Renal pelvis (tissue), 1 donor: ENCODE measurements at regions not wholly inside any gene's neighbourhood (a gene's known extent, or its start where the extent isn't known, plus 50 kb on each side); places are given as distances from the start of the nearest gene placed in this dataset.

Source experiments
- DNase-seq: peaks from one replicate; pipeline ENCODE4 v3.0.0-alpha.2; 2013

DNA sequence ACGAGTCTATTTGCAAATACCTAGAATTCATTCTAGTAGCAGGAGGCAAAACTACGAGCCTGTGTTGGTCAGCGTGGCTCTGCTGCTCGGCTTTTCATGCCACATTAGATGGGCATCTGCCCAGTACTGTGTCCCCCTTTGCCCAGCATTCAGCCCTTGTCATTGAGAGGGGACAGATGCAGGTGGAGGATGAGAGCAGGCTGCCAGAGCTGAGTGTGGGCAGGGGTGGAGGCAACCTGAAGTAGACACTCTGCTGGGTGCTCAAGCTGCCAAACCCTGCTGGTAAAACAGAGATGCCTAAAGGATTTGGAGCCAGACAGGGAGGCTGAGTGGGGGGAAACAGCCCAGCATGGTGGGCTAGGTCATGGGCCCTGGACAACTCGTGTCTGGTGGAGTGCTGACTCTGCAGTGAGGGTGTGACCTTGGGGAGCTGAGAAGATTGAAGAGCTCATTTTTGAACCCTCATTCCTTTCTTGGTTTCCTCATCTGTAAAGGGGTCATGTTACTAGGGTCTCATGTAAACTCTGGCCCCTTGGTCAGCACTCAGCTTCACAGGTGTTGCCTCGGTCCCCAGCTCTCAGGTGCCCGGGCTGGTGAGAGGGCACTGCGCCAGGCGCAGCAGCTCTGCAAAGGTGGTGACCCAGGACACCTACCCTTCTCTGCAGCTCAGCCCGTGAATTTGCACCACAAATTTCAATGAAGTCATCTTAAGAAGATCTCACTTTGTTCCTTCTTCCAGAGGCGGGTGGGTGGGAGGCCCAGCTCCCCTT lies 64.2 kb upstream of the BHLHE23 start:
- no peak for DNase-seq

DNA sequence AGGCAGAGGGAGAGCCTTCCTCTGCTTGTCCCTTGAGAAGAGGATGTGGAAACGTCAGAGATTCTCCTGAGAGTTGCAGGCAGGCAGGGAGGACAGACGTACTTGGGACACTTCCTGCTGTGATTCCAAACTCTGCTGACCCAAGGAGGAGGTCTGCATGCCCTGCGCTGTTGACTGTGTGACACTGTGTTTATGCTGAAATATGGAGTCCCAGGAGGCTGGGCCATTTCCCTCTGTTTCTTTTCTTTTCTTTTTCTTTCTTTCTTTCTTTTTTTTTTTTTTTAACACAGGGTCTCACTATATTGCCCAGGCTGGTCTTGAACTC lies 63.5 kb upstream of the BHLHE23 start:
- DNase-seq, result no peak

DNA sequence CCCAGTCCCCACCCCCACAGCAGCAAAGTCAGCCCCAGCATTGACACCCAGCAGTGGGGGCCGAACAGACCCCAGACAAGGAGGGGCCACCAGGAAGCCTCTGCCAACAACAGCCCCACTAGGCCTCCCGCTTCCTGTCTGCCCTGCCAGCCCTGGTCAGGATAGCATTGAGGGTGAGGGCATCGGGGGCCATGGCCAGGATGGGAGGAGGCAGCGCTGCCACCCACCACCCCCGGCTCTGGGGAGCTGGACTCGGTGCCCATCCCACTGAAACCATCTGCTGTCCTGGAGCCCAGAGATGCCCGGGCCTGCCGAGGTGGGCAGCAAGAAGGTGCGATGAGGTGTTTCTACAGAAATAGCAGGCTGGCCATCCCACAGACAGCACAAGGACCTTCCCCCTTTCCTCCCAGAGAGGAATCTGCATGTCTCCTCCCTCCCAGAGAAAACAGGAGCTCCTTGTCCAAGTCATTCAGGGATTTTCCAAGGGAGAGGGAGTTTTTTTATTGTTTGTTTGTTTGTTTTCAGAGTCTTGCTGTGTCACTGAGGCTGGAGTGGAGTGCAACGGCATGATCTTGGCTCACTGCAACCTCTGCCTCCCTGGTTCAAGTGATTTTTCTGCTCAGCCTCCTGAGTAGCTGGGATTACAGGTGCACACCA lies 62.1 kb upstream of the BHLHE23 start:
- no peak for DNase-seq

DNA sequence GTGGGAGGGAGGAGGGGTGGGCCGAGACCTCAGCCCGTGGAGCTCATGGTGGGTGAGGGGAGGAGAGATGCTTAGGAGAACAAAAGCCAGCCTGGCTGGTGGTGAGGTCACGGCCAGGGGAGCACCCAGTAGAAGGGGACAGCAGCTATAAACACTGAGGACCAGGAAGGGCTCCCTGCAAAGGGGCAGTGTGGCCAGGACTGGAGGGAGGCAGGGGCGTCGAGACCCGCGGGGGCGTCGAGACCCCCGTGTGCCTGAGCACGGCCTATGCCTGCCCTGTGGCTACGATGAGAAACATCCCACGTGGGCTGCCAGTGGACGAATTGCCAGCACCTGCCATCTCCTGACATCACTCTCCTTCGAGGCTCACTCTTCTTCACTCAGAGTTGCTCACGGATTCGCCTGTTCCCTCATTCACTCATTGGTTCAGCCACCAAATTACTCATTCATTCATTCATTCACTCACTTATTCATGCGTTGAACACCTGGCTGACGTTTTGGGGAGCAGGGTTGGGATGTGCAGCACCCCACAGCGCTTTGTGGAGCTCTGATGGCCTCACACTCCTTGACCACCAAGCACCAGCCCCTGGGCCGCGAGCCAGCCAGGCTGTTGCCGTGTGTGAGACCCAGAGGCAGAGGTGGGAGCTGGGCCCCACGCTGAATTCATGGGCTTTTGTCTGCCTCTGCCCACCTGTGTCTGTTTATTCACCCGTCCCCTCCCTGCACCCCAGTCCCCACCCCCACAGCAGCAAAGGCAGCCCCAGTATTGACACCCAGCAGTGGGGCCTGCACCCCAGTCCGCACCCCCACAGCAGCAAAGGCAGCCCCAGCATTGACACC lies 61.2 kb upstream of the BHLHE23 start:
- DNase-seq, result no peak

DNA sequence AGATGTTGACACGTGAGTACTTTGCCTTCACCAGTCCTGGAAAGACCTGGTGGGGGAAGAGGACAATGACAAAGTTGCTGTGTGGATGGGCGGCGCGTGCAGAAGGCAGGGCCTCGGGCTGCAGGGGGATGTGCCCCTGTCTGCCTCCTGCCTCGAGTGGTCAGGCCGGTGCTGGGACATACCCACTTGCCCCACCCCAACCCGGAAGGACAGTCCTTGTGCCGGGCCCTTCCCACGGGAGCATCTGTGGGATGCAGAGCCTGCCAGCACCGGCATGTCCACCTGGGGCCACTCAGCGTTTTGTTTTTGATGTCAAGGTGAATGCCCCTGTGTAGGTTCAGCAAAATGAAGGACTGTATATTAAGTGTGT lies 60.5 kb upstream of the BHLHE23 start:
- no peak for DNase-seq

DNA sequence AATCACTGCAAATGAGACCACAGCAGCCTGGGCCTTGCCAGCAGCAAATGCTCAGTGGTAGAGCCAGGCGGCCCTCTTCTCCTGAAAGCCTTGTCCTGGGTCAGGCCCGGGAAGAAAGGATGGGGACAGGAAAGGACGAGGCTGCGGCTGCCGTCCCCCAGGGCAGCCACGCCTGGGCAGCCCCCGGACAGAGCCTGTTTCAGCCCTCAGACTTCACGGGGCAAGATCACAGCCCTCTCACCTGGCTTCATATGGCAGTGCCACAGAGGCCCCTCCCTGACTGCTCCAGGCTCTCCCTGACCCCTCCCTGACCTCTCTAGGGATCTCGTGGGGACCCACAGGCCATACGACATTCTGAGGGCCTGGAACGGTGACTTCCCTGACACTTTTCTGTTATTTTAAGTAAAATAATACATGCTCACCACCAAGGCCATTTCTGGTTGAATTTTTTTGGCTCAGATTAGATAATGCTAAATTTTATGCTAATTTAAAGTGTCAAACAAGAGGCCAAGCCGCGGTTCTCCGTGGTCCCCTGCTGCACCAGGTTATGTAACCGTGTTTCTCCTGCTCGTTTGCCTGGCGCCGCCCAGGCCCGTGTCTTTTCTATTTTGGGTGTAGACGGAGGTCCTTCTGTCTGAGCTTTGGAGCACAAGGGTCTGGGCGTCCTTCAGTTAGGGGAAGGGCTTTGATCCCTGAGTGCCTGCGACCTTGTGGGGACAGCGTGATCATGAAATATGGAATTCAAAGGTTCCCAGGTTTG lies 59.9 kb upstream of the BHLHE23 start:
- DNase-seq, result no peak

DNA sequence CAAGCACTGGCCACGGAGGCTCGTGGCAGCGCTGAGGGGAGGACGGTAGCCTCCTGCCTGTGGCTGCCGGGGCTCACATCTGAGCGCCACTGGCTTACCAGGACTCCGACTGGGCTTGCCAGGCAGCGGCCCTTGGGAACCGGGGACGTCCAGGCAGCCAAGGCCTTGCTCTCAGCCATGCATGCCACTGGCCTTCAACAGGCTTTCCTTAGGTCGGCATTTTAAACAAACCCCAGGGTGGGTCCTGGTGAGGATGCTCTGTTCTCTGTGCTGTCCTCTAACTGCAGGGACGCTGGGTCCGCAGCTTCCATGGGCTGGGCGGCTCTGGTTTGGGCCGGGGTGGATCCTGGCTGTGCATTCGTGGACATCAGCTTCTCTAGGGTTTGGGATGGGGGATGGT lies 59.1 kb upstream of the BHLHE23 start:
- no peak for DNase-seq

DNA sequence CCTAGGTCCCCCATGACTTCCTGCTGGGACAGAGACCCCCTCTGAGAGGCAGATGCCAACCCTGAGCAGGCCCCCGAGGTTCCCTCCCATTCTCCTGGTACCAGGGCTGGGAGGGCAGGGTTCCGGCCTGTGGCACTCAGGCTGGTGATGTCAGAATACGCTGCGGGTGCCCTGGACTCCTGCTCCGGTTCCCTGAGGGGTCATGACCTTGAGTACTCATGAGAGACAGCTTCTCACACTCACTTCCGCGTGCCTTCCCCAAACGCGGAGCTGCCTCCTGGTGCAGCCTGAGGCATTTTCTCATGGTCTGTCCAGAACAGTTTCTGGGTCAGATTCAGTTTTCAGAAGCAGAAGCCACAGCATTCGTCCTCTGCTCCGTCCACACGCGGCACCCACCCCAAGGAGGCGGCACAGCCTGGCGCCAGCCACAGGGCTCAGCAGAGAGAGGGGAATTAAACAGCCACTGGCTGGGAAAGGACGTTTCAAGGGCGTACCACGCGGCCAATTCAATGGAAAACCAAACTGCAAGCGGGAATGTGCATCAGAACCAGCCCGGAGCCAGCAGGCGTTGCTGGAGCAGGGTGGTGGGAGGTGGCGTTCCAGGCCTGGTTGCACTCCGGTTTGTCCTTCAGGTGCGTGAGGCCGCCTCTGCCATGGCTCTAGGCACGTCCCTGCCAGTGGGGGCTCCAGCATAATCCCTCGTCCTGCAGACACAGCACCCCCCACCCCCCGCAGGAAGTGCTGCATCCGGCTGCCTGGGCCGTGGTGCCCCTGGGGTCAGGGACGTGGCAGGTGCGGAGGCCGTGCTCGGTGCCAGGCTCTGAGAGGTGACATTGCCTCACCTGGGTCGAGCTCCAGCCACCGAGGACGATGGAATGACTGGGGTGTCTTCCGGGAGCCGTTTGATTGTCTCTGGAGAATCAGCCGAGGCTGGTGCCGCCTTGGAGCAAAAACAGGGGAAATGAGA lies 58.3 kb upstream of the BHLHE23 start:
- DNase-seq, result no peak

DNA sequence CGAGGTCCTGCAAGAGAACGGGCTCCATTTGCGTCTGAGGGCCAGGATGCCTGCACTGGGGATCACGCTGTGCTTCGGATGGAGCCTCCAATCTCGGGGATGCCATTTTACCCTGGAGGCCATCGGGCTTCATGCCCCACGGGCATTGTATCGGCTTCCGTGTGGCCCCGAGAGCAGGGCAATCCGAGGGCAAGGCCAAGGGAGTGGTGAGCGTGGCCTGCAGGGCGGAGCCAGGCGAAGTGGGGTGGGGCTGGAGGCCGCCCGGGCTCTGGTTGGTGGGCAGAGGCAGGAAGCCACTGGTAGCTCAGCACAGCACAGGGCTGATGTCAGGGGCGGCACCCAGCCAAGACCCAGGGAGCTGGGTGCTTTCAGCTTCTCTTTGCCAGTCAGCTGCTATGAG lies 57.5 kb upstream of the BHLHE23 start:
- DNase-seq, result no peak

DNA sequence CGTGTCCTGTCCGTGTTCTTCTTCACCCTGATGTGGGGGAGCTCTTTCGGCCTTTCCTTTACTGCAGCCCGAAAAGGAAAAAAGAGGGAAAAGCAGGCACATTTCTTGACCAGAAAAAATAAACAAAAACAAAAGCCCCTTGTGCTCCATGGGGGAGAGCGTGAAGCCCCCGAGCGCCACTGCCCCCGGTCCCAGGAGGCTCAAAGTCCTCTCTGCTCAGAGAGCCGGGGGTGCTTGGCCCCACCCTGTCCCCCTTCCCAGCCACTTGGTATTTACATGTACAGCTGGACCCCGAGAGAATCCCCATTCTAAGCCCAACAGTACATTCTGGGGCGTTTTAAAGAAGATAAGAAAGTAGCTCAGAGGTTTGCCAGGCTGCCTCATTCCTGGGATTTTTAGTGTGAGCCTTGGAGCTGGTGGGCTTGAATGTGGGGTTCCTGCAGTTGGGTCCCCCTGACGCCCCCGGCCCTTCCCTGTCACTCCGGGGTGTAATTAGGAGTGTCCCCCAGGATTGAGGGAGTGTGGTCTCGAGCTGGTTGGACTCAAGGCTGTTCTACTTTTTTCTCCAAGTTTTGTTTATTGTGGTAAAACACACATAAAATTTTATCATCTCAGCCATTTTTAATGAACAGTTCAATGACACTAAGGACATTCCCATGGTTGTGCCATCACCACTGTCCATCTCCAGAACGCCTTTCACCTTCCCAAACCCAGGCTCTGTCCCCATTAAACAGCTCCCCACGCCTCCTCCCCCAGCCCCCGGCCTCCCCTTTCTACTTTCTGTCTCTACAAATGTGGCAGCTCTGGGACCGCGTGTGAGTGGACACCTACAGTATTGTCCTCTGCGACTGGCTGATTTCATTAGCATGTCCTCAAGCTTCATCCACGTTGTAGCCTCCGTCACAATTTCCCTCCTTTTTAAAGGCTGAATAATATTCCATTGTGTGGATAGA lies 55.7 kb upstream of the BHLHE23 start:
- no peak for DNase-seq

DNA sequence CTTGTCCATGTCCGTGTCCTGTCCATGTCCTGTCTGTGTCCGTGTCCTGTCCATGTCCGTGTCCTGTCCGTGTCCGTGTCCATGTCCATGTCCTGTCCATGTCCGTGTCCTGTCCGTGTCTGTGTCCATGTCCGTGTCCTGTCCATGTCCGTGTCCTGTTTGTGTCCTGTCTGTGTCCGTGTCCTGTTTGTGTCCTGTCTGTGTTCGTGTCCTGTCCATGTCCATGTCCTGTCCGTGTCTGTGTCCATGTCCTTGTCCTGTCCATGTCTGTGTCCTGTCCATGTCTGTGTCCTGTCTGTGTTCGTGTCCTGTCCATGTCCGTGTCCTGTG lies 55.0 kb upstream of the BHLHE23 start:
- no peak for DNase-seq

DNA sequence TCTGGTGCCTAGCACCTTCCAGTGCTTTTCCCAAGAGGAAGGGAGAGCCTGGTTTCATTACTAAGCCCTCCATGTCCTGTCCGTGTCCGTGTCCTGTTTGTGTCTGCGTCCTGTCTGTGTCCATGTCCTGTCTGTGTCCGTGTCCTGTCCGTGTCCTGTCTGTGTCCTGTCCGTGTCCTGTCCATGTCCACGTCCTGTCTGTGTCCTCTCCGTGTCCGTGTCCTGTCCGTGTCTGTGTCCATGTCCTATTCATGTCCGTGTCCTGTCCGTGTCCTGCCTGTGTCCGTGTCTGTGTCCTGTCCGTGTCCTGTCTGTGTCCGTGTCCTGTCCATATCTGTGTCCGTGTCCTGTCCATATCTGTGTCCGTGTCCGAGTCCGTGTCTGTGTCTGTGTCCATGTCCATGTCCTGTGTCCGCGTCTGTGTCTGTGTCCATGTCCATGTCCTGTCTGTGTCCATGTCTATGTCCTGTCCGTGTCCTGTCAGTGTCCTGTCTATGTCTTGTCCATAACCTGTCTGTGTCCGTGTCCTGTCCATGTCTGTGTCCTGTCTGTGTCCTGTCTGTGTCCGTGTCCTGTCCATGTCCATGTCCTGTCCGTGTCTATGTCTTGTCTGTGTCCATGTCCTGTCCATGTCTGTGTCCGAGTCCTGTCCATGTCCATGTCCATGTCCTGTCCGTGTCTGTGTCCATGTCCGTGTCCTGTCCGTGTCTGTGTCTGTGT lies 54.4 kb upstream of the BHLHE23 start:
- DNase-seq, result no peak

DNA sequence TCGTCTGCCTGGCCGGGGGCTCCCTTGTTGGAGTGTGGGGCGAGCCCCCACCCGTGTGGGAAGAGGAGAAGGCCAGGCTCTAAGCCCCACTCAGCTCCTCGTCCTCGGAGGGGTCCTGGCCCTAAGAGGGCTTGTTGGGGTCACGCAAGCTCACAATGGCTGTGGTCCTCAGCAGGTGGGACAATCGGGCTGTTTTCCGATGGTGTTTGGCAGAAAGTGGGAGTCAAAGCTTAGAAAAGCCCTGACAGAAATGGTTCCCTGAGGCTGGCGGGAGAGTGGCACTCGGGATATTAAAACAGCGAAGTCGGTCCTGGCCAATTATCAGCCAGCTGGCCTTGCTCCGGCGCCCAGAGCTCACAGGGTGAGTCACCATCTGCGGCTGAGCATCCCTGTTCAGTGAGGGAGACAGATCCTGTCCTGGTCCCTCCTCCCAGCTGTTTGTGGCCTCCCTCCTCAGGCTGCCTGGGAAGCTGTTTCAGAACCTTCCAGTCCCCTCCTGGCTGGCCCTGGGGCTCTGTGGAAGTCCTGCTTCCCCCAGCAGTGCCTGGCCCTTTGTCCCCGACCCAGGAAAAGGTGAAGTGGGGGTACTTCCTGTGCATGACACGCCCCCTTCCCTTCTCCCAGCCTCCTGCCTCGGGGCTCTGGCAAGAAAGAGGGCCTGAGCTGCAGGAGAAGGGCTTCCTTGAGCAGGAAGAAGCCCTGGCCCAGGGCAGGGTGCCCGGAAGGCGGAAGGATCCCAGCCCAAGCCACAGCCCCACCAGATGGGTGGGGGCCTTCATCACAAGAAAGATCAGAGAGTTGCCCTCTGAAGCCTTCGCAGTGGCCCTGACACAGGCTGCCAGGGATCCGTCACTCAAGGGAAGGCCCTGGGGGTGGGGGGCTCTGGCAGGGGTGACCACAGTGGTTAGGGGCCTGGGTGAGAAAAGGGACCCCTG lies 53.6 kb upstream of the BHLHE23 start:
- no peak for DNase-seq

DNA sequence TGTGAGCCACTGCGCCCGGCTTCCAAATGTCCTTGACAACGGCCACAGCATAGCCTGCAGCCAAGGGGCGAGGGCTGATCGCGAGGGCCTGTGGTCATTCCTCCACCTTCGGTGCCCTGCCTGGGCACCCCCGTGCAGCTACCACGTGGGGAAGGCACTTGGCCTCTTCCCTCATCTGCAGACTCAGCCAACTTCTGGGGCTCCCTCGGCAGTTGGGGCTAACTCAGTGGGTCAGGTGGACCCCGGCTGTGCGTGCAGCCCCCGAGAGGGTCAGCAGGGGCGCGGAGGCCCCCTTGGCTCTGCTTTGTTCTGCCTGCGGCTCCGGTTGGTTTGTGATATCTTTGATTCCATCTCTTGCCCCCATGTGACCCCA lies 52.9 kb upstream of the BHLHE23 start:
- no peak for DNase-seq

DNA sequence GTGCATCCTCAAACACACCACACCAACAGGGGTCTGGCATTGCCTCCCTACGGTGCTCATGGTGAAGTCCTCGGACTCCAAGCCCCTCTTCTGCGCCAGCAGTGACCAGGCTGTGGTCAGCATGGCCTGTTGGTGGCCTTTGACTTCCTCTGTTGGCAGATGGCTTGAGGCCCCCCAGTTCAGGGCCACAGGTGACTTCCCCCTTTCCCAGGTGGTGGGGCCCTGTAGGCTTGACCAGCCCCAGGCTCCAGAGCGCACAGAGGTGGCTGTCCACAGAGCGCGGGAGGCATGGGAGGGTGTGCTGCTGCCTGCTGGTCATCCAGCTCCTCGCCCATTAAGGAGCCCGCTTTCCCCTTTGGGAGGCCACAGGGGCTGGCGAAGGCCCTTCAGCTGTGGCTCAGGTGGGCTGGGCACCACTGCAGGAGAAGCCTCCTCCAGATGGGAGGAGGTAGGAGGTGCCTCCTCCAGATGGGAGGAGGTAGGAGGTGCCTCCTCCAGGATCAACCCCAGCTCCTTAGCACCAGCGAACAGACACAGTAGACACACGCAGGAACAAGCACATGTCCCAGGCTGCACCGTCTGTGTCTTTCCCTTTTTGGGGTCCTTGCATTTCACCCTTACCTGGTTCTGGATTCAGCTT lies 52.1 kb upstream of the BHLHE23 start:
- no peak for DNase-seq

DNA sequence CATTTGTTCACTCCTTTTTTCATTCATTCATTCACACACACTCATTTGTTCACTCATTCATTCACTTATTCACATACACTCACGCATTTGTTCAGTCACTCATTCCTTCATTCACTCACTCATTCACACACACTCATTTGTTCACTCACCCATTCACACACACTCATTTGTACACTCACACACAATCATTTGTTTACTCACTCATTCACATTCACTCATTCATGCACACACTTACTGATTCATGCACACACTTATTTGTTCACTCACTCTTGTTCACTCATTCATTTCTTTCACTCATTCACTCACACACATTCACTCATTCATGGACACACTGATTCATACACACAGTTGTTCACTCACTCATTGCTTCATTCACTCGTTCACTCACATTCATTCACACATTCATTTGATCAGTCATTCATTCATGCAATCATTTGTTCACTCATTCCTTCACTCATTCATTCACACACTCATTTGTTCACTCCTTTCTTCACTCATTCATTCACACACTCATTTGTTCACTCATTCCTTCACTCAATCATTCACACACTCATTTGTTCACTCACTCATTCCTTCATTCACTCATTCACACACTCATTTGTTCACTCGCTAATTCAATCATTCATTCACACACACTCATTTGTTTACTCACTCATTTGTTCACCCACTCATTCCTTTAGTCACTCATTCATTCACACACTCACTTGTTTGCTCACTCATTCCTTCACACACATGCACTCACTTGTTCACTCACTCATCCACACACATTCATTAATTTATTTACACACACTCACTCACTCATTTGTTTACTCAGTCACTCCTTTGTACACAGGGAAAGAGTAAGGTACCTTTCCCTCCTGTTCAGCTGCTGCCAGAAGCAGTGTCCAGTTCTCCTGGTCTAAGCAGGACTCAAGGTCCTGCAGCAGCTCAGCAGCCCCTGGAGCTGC lies 50.7 kb upstream of the BHLHE23 start:
- DNase-seq, result no peak
